NOMO-1 (cell line): ENCODE measurements at regions not wholly inside any gene's neighbourhood (a gene's known extent, or its start where the extent isn't known, plus 50 kb on each side); places are given as distances from the start of the nearest gene placed in this dataset.
"Not testable (repeated sequence)": the region's sequence is repeated elsewhere in the genome, so short reads cannot be mapped to it uniquely, and the experiment has no call there.

Source experiments
- DNase-seq, 2 experiments: peaks; one replicate each; lab custom pipeline; 2025; ENCODE audit not compliant: unreplicated experiment in 2 of 2; lab: John Stamatoyannopoulos, UW

DNA sequence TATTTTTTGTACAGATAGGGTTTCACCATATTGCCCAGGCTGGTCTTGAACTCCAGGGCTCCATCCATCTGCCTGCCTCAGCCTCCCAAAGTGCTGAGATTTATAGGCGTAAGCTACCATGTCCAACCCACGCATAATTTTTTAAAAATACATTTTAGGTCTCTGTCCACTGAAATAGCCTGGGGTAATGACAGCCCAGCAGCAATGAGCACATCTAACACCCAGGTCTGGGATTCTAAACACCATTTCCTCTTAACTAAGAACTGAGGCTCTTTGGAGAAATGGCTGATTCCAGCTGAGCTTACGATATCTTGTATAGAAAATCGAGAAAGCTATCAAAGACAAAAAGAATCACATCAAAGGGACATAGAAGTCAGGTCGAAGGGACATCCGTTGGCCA is 245.3 kb downstream of the PARN start:
- DNase-seq: no peak

GRCh38 chr16:14383844-14384243 is 246.2 kb downstream of the PARN start:
- not testable (repeated sequence) for DNase-seq

DNA sequence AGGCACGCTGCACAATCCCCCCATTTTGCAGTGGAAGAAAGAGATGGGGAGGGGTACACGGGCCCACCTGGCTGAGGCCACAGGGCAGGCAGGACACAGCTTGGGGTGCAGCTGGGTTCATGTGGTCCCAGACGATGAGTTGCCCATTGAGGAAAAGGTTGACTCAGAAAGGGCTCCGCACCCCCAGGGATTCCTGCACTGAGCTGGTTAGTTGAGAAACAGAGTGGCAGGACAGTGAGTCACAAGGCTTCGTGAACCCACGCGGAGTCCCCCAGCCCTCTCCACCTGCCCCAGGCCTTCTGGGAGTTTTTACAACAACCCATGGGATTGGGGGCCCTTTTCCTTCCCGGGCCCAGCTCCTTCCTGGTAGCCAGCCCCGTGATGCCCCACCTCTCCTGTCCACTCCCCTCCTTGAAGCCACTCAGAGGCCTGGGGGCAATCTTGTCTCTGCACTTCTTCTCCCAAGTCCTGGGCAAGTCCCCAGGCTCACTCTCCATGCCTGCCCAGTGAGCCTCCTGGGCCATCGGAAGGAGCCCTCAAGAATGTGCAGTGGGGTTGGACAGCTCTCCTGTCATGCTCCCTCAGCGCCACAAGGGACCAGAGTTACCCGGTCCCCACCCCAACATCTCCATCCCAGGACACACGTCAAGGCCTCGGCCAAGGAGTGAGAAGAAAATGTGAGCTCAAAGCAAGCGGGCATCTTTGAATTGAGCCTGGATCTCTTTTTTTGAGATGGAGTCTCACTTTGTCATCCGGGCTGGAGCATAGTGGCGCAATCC is 251.2 kb downstream of the PARN start:
- no peak for DNase-seq

- DNase-seq: no peak
Measured at GRCh38 chr16:14378131-14378551, 251.9 kb downstream of the PARN start.

- DNase-seq: no peak
Measured at GRCh38 chr16:14377326-14377725, 252.7 kb downstream of the PARN start.

GRCh38 chr16:14375132-14375491 is 254.9 kb downstream of the PARN start:
- no peak for DNase-seq

- no peak for DNase-seq
Measured at GRCh38 chr16:14374451-14375131, 255.5 kb downstream of the PARN start.

- no peak for DNase-seq
Measured at GRCh38 chr16:14373896-14374295, 256.2 kb downstream of the PARN start.

GRCh38 chr16:14373406-14373805 is 256.7 kb downstream of the PARN start:
- DNase-seq: no peak

DNA sequence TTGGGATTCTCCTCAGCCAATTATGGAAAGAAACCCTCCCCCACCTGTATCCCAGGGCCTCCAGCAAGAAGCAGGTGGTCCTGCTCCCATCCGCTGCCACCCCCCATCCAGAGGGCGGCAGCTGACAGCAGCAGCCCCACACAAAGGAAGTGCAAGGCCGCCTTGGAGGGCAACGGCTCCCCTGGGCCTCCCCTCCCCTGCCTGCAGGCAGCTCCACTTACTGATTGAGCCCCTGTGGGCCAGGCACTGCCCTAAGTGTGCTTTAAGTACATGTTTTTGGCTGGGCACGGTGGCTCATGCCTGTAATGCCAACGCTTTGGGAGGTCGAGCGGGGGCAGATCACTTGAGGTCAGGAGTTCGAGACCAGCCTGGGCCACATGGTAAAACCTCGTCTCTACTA is 257.6 kb downstream of the PARN start:
- DNase-seq: no peak

GRCh38 chr16:14371778-14372431 is 258.2 kb downstream of the PARN start:
- DNase-seq: no peak

DNA sequence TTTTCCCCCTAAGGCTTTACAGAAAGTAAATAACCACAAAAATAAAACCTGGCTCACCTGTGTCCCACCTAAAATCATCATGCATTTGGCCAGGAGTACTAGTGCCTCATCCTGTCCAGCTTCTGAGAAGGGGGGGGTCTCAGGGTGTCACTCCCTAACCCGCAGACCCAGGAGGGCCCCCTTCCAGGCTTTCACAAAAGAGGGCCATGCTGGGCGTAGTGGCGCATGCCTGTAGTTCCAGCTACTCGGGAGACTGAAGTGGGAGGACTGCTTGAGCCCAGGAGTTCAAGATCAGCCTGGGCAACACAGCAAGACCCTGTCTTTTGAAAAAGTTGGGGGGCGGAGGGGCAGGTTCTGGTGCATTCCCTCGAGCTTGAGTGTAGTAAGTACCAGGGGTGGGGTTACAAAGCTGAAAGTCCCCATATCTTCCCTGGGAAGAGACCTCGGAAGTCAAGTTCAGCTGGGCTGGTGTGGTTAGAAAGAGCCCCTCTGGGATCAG is 259.3 kb downstream of the PARN start:
- no peak for DNase-seq

DNA sequence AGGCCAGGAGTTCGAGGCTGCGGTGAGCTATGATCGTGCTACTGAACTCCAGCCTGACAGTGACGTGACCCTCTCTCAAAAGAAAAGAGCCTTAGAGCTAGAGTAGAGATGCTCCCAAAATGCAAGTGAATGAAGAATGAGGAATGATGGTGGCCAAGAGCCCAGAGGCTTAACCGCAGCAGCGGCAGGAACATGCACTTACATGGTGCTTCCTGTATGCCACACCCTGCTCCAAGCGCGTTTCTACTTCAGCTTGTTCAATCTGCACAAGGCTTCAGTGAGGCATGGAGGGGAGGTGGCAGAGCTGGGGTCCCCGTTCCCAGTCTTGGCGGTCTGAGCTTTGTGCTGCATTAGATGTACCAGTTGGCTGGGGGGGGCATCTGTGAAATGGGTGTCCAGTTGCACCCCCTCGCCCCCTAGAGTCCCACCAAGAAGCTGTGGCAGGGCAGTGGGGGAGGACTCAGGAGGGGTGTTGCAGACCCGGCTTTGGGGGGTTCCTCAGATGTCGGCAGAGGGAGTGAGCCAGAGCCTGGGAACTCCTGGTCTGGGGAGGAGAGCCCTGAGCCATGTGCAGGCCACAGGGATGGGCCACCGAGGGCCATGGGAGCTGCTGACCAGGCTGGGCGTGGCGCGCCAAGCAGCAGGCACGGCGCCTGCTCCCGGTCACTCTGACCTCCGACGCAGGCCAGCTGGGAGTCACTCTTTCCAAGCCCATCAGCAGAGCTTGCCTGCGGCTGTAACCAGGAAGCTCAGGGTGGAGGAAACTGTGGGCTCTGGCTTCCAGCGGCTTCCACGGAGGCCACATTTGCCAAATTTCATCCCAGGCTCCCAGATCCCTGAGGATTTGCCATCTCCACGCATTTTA is 260.1 kb downstream of the PARN start:
- DNase-seq: no peak

GRCh38 chr16:14368399-14368798 is 261.7 kb downstream of the PARN start:
- no peak for DNase-seq

GRCh38 chr16:14366974-14367707 is 262.9 kb downstream of the PARN start:
- no peak for DNase-seq

DNA sequence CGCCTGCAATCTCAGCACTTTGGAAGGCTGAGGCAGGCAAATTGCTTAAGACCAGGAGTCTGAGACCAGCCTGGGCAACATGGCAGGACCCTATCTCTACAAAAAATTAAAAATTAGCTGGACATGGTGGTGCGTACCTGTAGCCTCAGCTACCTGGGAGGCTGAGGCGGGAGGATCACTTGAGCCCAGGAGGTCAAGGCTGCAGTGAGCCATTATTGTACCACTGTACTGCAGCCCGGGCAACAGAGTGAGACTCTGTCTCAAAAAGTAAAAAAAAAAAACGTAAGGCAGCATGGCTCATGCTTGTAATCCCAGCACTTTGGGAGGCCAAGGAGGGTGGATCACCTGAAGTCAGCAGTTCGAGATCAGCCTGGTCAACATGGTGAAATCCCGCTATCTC is 263.6 kb downstream of the PARN start:
- no peak for DNase-seq

- no peak for DNase-seq
Measured at GRCh38 chr16:14365200-14365851, 264.7 kb downstream of the PARN start.

GRCh38 chr16:14364386-14365199 is 265.5 kb downstream of the PARN start:
- DNase-seq: no peak

DNA sequence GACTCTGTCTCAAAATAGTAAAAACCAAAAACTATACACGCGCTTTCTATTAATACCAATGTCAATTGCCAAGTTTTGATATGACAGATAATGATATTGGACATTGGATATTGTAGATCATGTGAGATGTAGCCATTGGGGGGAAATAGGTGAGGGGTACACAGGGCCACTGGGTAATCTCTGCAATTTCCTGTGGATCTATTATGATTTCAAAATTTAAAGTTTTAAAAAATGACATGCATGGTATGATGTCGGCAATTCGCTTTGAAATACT is 266.0 kb downstream of the PARN start:
- no peak for DNase-seq
